ENCODE measurements at regions not wholly inside any gene's neighbourhood (a gene's known extent, or its start where the extent isn't known, plus 50 kb on each side); places are given as distances from the start of the nearest gene placed in this dataset.

DNA sequence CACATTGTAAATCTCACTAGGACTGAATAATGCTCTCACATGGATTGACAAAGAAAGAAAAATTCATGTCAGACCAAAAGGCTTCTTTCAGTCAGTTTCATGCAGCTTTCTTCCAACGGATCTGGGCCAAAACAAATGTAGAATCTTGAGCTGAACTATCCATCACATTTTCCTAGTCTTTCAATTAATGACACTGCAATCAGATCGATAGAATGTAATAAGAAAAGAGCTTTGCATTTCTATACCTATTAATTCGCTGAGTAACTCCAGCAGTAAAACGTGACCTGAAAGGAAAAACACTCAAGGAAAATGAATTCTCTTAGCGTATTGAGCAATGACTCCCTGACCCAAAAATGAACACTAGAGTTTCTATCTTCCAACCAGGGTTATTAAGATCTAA is 194.8 kb upstream of the BLID start:
- DNase-seq = no peak

DNA sequence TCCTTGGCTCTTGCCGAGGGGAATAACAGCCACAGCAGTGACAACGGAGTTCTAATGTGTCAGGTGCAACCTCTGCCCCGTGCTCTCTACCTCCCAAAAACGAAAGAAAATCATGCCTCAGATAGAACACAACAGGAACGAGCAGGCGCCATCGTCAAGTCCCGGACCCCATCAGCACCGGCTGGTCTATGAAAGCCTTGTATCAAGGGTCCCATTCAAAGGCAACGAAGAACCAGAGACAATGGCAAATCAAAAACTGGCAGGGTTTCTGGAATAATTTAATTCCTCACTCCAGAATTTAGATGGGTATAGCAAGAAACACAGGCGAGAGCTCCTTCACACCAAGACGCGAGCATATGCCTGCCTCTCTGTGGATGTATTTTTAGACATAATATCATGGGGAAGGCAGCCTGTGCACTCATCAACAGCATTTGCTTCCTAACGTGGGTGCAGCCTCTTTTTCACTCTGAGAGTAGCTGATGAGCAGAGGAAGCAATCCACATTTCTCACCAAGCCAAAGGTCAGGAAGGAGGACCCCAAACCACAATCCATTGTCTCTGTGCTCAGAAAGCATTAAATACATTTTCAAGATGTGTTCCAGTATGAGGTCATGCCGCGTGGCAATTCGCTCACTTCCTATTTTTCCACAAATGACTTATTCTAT is 193.4 kb upstream of the BLID start:
- no peak for DNase-seq

DNA sequence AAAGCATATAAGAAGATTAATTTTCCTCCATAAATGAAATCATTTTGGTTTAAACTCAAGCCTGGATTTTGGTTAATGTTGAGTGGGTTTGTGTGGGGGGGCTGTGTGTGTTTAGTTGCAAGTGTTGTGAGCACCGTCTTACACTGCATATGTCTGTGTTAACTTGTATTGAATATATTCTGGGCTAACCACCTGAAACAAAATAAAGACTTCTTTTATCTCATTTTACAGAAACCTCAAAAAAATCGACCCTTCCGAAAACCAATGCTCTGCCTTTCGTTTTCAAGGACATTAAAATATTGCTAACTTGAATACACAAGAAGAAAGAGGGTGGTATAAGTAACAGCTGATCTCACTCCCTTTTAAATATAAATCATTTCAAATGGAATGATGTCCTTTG is 192.2 kb upstream of the BLID start:
- no peak for DNase-seq

DNA sequence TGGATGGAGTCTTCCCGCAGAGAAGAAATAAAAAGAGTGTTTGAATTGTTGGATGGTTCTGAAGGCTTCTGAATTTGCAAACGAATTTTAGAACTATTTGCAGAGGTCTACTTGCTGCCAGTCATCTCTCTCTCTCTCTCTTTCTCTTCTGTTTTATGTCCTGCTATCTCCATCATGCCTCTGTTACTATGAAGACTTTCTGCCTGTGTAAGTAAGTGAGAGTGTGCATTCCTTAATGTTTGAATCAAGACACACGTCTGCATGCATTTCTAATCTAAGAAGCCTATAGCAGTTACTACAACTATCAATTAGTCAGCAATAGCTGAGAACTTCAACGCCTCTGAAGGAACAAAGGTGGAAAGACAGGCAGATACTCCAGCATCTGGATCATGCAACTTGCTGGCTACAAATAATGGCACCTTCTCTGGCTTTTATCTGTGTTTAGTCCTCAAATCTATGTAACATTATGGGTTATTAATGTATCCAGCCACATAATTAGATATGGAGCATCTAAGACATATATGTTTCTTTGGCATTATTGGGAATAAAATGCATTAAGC is 191.5 kb upstream of the BLID start:
- no peak for DNase-seq

DNA sequence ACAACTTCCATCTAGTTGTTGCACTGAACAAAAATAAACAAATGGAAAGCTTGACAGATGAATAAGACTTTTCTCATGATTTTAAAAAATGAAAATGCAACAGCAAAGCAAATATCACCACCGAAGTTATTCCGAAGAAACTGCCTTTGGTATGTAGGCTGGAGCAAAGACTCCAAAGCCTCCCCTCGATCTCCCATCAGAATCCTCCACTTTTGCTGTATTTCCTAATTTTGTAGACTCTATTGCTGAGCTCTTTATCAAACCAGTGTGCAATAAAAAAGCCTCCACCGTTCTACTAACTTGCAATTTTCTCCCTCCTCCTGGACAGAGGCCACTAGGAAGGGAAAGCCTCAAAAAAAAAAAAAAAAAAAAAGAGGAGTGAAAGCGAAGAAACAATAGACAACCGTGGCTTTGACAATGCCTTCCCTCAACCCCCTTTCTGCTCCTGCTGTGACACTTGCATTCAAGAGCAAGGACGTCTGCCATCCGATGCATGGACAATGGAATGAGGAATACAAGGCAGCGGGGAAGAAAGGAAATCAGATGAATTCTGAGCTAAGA is 190.9 kb upstream of the BLID start:
- DNase-seq = no peak

DNA sequence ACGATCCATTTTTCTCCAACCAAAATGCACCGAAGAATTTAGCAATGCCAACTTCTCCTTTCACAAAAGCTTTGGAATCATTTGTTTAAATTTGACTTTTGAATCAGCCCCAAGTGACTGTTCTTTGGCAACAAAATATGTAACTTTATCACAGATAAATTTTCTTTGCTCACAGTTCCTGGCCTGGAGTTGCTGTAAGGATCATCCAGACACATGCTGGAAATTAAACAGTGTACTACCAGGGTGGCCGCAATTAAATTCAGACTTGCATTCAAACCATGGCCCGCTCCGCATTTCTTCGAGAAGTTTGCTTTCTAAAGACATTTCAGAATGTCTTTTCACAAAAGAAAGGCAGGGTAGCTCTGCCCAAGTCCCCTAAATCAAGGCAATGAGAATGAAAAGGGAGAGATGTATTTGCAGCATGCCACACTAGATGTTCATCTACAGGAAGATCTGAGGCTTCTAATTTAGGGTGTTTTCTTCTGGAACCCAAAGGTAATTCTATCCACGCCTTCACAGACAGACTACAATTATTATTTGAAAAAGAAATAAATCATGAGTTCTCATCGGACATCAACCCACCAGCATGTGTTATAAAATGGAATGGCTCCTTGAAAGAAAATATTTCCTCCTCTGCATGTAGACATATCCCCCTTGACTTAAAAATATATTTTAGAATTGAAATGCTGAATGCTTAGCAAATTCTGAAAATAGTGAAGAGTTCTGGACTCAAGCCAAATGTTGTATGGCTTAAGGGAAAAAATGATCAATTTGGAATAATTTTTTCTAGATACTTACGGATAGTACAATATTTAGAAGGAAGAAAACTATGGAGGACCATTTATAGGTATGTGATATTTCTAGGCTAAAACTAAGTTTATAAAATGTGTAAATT is 189.7 kb upstream of the BLID start:
- DNase-seq = no peak

DNA sequence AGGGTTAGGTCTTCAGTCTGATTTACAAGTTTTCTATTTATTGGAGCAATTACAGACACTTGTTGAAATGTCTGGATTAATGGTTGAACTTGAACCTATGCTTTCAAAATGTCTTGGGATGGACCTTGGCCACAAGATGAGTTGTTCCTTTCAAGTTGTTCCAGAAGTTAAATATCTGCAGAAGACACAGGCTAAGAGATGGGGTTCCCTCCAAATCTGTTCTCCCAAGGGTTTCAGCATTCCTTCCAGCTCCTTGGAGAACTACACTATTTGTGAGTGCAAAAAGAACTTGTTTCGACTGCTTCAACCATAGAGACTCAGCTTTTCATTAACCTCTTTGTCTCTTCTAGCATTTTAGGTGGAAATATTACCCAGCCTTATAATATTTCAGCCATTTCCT is 189.0 kb upstream of the BLID start:
- DNase-seq = no peak

DNA sequence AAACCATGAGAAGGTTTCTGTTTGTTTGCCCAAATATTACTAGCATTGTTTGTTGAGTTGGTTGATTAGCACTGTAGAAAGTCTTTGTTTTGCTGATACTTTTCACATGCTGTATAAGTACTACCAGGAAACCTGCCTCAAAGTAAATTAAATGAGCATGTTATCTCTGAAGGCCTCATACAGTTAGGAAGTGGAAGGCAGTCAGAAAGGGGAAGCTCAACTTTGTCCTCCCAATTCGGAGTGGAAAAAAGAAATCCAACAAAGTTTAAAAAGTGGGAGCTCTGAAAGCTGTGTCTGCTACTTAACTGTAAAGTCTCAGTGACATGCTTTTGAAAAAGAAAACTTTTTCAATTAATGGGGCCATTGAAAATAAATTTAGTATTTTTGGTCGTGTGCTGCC is 188.3 kb upstream of the BLID start:
- DNase-seq = no peak

DNA sequence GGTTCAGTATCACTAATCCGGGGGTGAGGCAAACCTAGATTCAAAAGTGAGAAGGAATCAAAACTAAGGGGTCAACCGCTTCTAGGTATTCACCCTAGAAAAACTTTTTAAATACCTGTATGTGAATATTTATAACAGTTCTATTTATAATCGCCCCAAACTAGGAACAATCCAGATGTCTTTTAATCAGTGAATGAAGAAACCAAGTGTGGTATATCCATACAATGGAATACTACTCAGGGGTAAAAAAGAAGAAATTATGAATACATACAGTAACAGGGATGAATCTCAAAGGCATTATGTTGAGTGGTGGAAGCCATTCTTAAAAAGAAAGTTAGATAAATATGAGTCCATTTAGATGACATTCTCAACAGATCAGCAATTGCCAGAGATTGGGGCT is 178.0 kb upstream of the BLID start:
- no peak for DNase-seq

DNA sequence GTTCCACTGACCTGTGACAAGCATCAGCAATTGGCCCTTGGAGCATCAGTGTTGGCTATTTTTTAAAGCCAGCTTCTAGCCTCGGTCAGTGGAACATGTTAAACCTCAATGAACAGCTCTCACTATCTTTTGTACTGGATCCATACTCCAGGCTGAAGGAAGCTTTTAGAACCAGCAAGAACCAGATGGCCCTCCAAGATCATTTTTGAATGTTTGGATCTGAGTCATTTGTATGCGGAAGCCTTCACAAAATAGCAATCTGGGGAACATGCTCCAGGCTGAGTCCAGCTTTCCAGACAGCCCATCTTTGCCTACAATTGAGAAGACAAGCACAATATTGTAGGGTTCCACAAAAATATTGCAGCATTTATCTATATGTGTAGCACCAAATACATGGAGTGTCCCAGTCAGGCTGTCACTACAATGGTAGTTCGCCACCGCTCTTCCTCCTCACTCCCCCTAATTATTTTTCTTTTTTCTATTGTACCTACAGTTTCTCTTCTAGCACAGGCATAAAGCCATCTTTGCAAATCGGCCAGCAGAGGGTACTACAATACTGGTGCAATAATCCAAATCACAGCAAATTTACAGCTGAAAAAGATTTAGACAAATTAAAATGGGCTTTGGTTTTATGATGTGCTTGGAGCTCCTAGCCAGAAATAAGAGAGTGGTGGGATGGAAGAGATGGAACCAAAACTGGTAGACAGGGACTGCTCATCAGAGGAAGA is 177.4 kb upstream of the BLID start:
- DNase-seq = no peak

DNA sequence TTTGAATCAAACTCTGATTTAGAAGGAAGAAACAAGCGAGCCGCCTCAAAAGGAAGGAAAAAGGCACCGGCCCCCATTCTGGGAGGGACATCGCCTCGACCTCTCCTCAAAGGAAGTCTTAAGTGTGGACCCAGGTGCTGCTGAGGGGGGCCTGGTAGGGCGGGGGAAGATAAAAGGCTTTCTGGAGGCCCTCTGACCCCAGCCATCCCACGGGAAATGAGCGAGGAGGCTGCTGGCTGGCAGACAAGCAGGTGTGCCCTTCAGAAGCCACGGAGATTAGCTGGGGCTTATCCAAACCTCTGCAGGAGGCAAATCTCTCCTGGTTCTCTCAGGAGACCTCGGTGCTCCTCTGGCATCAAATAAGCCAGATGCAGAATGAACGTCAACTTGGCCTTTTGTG is 171.4 kb upstream of the BLID start:
- no peak for DNase-seq

DNA sequence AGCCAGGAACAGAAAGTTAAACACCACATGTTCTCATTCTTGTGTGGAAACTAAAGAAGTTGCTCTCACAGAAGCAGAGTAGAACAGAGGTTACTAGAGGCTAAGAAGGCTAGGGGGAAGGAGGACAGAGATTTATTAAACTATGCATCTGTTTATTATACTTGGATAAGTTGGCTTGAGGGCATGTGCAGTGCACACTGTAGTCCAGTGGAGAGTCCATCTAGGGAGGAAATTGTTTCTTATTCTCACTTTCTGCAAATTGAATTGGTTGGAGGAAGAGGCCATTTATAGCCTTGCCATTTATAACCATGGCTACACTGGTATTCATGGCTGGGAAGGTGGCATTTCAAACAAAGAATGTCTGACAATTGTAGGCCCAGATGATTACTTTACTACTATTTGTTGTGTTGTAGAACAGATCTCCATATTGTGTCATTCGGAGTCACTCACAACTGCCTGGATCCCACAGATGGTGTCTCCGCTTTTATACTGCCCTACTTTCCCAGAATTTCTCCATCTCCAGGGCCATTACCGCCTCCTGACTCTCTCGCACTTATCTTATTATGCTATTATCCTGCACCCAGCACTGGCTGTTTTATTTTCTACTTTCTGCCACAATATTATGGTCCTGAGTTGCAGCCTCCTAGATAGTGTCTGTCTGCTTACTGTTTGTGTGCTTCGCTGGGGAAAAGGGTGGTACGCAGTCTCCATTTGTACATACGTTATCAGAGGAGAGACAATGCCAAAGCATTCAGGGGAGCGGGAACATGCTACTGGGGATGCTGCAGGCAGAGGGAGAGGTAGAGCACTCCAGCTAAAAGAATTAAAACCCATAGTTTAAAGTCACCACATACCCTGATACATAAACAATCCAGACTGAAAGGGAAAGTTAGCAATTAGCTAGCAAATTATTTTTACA is 169.3 kb upstream of the BLID start:
- DNase-seq = no peak

DNA sequence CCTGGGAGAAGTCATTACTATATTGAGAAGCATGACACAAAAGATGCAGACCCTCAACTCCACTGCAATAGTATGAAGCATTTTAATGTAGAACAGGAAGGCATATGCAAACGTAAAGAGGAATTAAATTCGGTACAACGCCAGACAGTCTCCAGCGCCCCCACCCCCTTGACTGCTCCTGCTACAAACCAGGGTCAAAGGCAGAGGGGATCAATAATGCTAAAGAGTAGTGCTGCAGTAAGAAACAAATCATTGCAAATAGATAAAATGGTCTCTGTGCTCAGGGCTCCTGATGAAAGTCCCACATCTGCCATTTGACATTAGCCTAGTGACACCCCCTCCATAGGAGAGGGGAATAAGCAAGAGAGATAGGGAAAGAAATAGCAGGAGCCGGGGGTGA is 164.9 kb upstream of the BLID start:
- no peak for DNase-seq

DNA sequence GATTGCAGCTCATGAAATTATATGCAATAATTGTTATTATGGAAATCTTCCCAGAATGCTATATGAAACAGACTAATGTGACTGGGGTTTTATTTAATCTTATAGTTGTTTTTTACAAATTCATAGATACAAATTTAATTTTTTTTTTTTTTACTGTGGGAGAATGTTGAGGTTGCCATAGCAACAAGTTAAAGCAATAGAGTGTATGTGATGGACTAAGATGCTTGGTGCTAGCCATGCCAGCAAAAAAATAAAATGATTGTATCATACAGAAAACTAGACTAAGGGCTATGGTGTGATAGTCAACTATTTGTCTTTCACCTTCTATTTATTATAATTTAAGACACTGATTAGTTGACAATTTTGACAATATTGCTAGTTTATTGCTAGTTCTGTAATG is 163.2 kb upstream of the BLID start:
- DNase-seq = no peak

DNA sequence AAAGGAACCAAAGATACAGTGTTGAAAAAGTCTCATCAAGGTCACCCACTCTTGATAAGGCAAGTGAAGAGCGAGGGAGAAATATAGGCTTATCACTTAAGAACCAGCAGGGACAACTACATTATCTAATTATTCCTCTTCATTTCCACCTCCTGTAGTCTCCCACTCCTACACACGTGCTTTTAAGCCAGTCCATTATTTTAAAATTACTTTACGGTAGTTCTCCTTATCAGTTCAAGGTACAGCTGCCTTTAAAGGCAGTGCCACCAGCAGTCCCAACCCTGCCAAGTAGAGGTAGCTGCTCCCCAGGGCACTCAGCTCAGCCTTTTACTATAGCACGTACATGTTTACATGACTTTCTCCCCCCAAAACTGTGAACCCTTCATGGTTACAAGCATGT is 161.5 kb upstream of the BLID start:
- no peak for DNase-seq

DNA sequence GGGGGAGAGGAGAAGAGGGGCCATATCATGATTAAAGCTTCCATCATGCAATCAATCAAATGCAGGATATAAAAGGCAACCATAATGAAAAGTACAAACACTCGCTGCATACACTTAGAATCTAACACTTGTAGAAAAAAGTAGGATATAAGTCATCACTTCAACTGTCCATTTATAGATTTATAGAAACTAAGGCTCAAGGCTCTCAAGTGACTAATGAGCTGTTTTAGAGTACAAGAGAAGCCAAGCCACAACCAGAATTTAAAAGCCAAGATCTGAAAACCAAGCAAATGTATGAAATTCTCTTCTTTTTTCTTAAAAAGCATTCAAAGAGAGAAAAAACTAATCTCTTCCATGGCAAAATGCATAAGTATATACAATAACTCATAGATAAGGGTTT is 160.2 kb upstream of the BLID start:
- DNase-seq = no peak

DNA sequence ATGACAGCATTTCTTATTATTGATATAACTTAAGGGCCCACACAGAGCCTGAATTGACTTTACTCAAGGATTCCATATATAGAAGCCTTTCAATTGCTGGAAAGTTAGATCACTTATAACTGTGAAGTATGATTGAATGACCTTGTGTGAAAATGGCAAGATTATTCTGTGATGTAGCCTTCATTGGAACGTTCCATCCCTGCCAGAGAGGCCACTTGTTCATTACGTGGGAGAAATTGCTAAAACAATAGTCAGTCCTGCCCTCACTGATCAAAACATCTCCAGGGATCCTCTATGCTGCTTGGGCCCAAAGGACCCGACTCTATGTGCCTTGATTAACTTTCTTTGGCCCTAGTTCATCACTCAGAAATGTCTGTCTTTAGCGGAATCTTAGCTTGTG is 159.5 kb upstream of the BLID start:
- DNase-seq = no peak

DNA sequence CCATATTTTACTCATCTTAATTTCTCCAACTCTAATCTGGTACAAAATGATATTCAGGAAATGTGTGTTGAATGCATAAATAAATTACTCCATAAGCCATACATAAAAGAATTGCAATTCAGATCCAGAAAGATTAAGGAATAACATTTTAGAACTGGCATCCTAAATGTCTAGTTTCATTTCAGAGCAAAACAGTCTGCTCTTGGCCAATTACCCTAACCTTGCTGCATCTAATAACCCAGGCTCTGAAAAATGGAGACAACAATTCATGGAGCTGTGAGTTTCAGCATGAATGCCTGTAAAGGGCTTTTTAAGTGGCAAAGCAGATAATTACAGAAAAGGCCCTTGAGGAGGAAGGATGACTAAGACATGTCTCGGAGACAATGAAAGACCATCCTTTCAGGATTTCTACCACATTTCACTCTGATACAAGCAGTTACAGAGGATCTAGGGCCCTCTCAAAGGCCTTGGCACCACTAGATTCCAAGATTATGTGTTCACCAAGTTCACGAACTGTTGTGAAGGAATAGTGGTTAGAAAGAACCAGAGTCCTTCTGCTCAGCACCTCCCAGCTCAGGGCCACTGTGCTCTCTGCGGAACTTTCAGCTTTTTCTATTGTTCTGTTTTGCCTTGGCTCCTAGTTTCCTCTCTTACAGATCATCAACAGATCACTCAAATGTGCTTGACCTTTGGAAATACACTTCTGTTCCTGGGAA is 157.6 kb upstream of the BLID start:
- DNase-seq = no peak

DNA sequence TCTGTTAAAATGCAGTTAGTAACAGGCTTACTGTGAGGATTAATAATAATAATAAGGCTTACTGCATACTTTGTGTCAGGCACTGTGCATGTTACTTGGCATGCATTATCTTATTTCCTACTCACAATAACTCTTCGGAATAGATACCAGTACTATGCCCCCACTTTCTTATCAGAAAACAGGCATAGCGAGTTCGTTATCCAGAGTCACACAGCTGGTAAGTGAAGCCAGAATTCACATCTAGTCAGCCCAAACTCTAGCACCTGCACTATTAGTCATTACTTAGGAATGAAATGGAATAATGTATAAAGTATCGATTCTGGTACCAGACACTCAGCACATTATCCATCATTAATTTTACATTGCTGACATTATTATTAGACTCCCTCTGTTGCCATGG is 155.7 kb upstream of the BLID start:
- DNase-seq = no peak

DNA sequence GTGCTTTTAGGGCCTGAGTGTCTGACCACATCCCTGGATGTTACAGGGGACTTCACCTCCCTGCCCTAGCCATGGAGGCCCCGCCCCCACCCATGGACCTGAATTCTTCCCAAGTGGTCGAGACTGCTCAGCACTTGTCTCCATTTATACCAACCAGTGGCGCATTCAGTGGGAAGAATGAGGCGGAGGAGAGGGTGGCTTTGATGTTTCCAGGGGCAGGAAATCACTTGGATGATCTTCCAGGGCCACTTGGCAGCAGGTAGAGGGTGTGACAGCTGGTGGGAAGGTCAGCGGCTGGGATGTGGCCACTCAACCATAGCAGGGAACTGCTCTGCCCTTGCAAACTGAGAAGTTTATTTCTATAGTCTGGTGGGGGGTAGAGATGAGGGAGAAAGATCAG is 155.1 kb upstream of the BLID start:
- DNase-seq = no peak

DNA sequence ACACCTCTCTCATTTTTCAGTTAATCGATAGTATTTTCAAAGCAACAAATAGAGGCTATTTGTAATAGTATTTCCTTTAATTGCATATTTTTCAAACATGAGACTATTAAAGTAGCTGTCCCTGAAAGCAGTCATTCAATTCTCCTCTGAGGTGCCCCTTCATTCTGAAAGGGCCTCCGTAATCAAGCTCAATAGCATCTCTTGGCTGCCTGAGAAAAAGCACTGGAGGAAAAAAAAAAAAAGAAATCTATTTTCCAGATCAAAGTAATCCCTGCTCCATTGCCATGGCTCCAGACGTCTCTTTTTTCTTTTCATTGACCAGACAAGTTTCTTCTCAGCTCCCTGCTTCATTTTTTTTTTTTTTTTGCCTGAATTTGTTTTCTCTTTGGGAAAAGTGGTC is 154.5 kb upstream of the BLID start:
- DNase-seq = no peak

DNA sequence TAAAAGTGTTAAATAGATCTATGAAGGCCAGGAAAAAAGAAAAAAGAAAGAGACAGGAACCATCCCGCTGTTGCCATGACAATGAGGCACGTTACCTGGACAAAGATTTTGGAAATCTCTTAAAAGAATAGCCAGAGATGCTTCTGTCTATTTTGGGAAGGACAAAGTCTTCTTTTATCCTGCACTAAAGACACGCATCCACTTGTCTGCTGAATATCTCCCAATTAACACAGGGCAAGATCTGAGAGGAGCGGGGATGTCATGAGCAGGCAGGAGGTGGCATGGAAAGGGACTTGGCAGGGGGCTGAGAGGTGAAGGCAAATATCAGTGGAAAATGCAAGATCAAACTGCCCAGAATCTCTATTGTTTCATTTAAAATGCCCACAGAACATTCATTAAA is 153.8 kb upstream of the BLID start:
- no peak for DNase-seq

Data from activated CD4-positive, alpha-beta T cell treated with anti-CD3 and anti-CD28 coated beads for 1 hour (primary cell).